H4 (cell line): ENCODE measurements at regions not wholly inside any gene's neighbourhood (a gene's known extent, or its start where the extent isn't known, plus 50 kb on each side); places are given as distances from the start of the nearest gene placed in this dataset.

Experiments
- DNase-seq: peaks from one replicate; pipeline ENCODE4 v3.0.0-alpha.2; 2015; ENCODE audit warnings: low spot score

DNA sequence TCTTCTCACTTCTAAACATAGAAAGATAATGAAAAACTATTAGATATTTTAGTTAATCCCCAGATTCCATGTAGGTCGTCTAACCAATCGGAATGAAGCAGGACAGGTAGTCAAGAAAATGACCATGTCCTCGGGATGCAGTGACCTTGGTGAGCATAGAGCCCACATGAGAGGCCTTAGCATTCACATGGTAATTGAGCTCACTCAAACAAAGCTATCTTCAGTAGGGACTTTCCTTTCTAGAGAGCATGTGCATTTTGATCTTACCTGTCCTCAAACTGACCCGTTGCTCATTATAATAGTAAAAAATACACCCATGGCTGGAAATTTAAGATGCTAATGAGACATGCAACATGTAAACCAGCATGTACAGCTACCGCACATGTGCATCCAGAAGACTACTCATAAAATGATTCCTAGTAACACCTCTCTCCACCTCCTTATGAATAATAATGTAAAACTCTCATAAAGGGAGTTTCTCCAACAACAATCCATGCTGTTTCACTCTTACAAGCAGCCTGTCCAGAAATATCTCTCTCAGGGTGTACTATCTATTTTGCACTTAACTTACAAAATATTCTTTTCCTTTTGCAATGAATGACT is 274.0 kb upstream of the CDH9 start:
- DNase-seq = no peak

- no peak for DNase-seq
These were observed 273.2 kb upstream of the CDH9 start for GRCh38 chr5:27311544-27311943.

DNA sequence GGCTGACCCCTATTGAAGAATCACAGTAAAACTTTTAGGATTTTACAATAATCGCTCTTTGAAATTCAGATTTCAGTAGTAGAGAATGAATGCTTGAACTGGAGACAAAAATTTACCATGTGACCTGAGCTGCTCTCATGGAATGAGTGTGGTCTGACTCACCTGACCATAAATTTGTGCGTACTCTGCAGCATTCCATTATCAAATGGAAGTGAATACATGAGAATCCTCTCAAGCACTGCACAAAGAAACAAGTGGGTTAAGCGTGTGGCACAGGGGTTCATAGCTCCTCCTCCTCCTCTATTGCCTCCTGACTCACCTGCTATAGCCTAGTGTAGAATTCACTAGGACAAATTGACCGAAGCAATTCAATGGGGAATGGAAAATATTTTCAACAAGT is 269.8 kb upstream of the CDH9 start:
- DNase-seq = no peak

GRCh38 chr5:27290172-27290571 is 251.8 kb upstream of the CDH9 start:
- no peak for DNase-seq

- DNase-seq = no peak
These were observed 237.7 kb upstream of the CDH9 start for GRCh38 chr5:27276119-27276518.

GRCh38 chr5:27275345-27275744 is 237.0 kb upstream of the CDH9 start:
- DNase-seq = no peak

GRCh38 chr5:27269766-27270165 is 231.4 kb upstream of the CDH9 start:
- no peak for DNase-seq

GRCh38 chr5:27267209-27267824 is 228.9 kb upstream of the CDH9 start:
- no peak for DNase-seq

DNA sequence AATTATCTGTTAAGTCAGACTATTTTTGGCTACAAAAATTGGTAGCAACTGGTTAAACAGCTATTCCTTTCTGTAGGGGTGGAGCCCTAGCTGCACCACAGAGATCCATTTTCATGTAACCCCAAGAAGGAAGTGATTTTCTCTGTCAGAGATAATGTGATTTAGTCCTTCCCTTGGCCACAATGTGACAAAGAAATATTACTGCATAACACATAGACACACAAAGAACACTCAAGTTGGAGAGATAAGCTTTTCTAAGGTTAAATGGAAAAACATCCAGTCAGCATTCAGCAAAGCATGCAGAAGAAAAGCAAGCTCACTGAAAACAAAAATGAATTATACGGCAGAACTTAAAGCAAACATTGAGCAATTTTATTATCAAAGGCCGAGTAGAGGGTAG is 227.8 kb upstream of the CDH9 start:
- no peak for DNase-seq

DNA sequence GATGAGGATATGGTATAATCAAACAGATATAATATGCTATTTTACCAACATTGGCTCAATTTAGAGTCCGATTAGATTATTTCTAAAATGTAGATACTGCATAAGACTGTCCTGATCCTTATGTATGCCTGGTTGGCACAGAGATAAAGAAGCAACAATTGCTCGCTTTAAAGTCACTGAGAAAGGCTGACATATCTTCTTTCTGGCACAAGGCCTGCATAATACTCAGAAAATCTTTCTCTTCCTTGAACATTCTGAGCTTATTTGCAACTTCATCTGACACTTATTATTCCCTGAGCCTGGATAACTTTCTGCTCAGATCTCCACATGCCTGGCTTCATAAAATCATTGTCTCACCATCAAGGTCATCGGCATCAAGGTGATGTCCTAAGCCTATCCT is 219.3 kb upstream of the CDH9 start:
- DNase-seq = no peak

- no peak for DNase-seq
These were observed 214.5 kb upstream of the CDH9 start for GRCh38 chr5:27252911-27253310.

DNA sequence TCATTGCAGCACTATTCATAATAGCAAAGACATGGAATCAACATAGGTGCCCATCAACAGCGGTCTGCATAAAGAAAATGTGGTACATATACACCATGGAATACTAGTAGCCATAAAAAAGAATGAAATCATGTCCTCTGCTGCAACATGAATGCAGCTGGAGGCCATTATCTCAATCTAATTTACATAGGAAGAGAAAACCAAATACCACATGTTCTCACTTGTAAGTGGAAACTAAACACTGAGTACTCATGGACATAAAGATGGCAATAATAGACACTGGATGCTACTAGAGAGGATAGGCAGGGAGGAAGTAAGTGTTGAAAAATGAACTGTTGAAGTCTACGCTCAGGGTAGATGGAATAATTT is 203.9 kb upstream of the CDH9 start:
- no peak for DNase-seq

DNA sequence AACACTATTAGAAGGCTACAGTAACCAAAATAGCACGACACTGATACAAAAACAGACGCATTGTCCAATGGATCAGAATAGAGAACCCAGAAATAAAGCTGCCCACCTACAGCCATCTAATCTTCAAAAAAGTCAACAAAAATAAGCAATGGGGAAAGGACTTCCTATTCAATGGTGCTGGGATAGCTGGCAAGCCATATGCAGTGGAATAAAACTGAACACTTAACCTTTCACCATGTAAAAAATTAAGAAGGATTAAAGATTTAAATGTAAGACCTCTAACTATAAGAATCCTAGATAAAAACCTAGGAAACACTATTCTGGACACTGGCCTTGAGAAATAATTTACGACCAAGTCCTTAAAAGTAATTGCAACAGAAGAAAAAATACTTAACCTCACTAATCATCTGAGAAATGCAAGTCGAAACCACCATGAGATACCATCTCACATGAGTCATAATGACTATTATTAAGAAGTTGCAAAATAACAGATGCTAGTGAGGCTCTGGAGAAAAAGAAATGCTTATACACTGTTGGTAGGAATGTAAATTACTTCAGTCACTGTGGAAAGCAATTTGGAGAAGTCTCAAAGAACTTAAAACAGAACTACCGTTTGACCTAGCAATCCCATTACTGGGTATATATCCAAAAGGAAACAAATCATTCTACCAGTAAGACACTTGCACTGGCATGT is 203.3 kb upstream of the CDH9 start:
- peak; percentile 98 for DNase-seq

DNA sequence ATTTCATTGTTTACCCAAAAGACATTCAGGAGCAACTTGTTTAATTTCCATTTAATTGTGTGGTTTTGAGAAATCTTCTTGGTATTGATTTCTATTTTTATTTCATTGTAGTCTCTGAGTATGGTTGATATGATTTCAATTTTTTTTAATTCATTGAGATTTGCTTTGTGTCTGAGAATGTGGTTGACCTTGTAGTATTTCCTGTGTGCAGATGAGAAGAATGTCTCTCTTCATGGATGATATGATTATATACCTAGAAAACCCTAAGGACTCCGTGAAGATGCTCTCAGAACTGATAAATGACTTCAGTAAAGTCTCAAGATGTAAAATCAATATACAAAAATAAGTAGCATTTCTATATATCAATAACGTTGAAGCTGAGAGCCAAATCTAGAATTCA is 202.4 kb upstream of the CDH9 start:
- no peak for DNase-seq

DNA sequence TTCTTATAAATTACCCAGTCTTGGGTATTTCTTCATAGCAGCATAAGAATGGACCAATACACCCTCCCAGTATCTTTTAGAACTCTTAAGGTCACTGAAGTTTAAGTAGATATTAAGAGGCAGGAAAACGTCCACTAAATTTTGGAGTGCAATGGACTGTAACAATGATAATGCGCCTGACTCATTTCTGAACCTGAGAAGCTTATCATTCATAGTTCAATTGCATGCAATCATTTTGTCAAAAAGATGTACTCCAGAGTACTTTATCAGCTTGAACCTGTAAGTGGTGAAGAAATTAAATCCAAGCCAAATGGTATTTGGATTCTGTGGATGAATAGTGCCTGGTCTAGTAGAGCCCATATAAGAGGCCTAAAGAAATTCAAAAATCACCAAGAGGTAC is 196.5 kb upstream of the CDH9 start:
- no peak for DNase-seq

- no peak for DNase-seq
These were observed 183.0 kb upstream of the CDH9 start for GRCh38 chr5:27221410-27221809.

GRCh38 chr5:27220752-27221151 is 182.4 kb upstream of the CDH9 start:
- DNase-seq = no peak

GRCh38 chr5:27217977-27218376 is 179.6 kb upstream of the CDH9 start:
- DNase-seq = no peak

DNA sequence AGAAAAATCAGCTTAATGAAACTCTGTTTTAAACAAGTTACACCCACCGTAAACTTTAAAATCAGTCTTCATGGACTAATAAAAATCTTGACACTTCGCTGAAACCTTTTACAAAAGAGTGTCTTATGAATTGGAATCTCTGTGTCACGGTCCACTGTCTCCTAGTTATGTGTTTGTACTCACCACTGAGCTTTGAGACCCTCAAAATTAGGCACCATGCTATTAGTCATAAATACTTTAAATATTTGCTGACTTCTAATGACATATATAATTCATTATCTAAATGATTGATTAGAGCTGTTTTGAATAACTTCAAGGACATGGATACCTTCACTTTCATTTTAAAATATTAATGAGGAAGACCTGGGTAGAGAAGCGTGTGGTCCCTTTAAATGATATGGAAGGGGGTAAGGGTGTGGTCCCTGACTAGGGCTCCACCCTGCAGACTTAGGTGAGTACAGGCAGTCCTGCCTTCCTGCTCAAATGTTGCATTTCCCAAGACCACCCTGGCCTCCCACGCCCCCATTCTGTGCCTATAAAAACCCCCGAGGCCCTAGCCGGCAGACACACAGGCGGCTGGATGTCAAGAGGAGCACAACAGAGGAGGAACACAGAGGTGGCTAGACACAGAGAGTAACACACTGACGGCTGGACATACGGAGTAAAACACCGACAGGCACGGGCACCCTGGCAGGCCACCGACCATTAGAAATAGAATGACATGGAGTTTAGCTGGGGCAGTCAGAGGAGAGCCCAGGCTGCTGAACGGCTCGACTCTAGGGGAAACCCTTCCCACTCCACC is 179.0 kb upstream of the CDH9 start:
- DNase-seq = no peak

DNA sequence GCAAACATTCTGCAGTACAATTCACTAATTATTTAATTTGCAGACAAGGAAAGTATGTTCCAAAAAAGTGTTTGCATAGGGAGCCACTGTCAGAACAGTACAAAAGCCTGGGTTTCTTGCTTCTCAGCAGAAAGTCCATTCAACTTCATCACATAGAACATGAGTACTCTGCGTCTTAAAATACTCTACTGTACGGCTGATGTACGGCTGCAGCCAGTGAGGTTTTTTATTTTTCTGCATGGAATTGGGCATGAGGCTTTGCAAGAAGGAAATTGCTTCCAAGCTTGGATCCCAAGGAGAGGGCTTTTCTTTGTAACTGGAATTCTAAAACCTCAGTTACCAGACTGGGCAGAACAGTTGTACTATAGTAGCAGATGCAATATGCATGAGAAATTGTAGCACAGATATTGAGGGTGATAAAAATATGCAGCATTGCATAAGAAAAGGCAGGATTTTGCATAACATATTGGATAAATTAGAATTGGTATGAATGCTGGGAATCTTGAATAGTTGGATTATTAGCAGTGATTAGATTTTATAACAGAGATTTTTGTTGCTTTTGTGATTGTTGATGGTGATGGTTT is 178.1 kb upstream of the CDH9 start:
- no peak for DNase-seq

- DNase-seq = no peak
These were observed 169.7 kb upstream of the CDH9 start for GRCh38 chr5:27208051-27208450.

DNA sequence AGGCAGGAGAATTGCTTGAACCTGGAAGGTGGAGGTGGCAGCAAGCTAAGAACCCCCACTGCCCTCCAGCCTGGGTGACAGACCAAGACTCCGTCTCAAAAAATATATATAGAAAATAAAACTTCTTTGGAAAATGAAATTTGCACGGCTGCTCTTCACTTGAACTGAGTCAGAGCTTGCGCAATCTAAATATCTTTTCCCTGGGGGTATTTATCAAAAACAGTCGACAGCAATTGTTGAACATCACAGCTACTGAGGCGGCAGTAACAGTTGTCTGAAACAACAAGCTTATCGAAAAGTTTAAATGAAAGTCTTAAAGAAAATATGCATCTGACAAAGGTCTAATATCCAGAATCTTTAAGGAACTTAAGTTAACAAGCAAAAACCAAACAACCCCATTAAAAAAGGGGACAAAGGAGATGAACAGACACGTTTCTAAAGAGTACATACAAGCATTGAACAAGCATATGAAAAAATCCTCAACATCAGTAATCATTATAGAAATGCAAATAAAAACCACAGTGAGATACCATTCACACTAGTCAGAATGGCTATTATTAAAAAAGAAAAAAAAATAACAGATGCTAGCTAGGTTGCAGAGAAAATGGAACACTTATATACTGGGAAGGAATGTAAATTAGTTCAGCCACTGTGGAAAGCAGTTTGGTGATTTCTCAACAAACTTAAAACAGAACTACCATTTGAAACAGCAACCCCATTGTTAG is 153.6 kb upstream of the CDH9 start:
- no peak for DNase-seq
